Type B pancreatic cell (in vitro differentiated cells): ENCODE measurements at regions not wholly inside any gene's neighbourhood (a gene's known extent, or its start where the extent isn't known, plus 50 kb on each side); places are given as distances from the start of the nearest gene placed in this dataset.

Experiments
- DNase-seq: peaks from one replicate; pipeline ENCODE4 v3.0.0; 2021; ENCODE audit warnings: mixed read lengths; ENCODE audit not compliant: unreplicated experiment; ENCODE audit errors: extremely low spot score
- H3K27ac Mint-ChIP-seq: 2 replicates; pipeline ENCODE4 v1.8.0; 2021; ENCODE audit warnings: mild to moderate bottlenecking, mixed read lengths
- H3K27me3 Mint-ChIP-seq: 2 replicates; pipeline ENCODE4 v1.8.0; 2021; ENCODE audit warnings: mixed read lengths
- H3K36me3 Mint-ChIP-seq: 2 replicates; pipeline ENCODE4 v1.8.0; 2021; ENCODE audit warnings: mixed read lengths
- H3K4me1 Mint-ChIP-seq: one replicate; pipeline ENCODE4 v1.8.0; 2021; ENCODE audit warnings: mixed read lengths; ENCODE audit not compliant: unreplicated experiment
- H3K4me3 Mint-ChIP-seq: 2 replicates; pipeline ENCODE4 v1.8.0; 2021; ENCODE audit warnings: mild to moderate bottlenecking, mixed read lengths
- H3K9me3 Mint-ChIP-seq: 2 replicates; pipeline ENCODE4 v1.8.0; 2021; ENCODE audit warnings: mixed read lengths
- CTCF ChIP-seq: fragments of 200-600 bp; sonication (generic); conservative IDR thresholded peaks from 2 replicates; pipeline ENCODE4 v1.5.0; 2021; ENCODE audit warnings: antibody characterized with exemption, mild to moderate bottlenecking

DNA sequence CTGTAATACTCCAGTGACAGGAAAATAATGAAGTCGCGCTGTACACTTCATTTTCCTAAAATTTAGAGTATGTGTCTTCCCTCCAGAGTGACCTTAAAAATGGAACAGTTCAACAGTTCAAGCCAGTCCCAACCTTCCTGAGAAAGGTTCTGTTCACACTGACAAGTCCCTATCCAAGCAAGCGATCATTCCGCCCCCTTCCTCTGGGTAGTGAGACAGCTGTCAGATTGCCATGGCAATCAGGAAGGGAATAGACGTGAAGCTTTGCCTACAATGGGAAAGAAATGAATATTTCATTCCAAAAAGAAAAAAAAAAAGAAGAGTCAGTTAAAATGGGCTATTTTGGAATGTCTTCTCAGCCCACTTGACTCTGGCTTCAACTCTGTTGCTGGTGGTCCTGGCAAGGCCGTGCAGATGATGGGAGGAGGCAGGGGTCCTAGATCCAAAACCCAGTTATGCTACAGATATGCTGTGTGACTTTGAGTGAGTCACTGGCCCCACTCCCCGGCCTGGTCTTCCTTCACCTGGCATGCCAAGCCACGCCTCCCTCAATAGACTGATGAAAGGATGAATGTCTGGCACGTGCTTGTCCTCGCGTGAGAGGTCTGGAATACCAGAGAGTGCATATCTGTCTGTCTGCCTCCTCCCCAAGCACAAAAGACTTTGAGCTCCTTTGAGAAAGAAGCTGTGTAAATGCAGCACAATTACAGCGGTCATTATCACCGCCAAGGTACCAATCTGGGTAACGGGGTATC is 165.8 kb upstream of the WWC1 start:
- no peak for DNase-seq
- Mint-ChIP-seq H3K4me1 (peaks cover 17% of the 10 kb centered on the region), H3K4me3 (no peak overlapping the region), H3K36me3 (no peaks in the 10 kb centered on the region), H3K27me3 (peaks cover 9% of the 10 kb centered on the region), H3K27ac (no peak overlapping the region), H3K9me3 (peaks cover 3% of the 10 kb centered on the region)
- no peak for TF ChIP-seq CTCF

- Mint-ChIP-seq H3K27me3 (peaks cover 9% of the 10 kb centered on the region), H3K9me3 (peaks cover 3% of the 10 kb centered on the region), H3K27ac (no peak overlapping the region), H3K4me1 (peaks cover 16% of the 10 kb centered on the region), H3K4me3 (no peak overlapping the region), H3K36me3 (no peaks in the 10 kb centered on the region)
- no peak for DNase-seq
- no peak for TF ChIP-seq CTCF
These were observed 164.8 kb upstream of the WWC1 start for GRCh38 chr5:168126606-168127005.

- Mint-ChIP-seq H3K27me3 (peaks cover 16% of the 10 kb centered on the region), H3K9me3 (peaks cover 3% of the 10 kb centered on the region), H3K4me3 (no peak overlapping the region), H3K27ac (no peak overlapping the region), H3K36me3 (no peaks in the 10 kb centered on the region), H3K4me1 (peaks cover 16% of the 10 kb centered on the region)
- no peak for DNase-seq
- no peak for TF ChIP-seq CTCF
These were observed 163.3 kb upstream of the WWC1 start for GRCh38 chr5:168128111-168128510.

DNA sequence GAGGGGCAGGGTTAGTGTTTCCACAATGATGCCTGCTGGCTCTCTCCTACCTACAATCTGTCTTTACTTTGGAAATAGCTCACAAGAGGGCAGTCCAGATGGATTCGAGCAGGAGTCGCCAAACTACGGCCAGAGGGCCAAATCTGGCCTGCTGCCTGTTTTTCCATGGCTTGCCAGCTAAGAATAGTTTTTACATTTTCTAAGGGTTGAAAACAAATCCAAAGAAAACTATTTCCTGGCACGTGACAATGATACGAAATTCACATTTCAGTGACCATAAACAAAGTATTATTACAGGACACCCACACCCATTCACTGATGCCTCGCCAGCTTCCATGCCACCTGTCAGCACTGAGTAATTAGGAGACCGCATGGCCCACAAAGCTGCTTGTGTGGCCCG is 162.9 kb upstream of the WWC1 start:
- Mint-ChIP-seq H3K4me1 (peaks cover 16% of the 10 kb centered on the region), H3K27ac (no peak overlapping the region), H3K4me3 (no peak overlapping the region), H3K27me3 (peaks cover 16% of the 10 kb centered on the region), H3K9me3 (peaks cover 3% of the 10 kb centered on the region), H3K36me3 (no peaks in the 10 kb centered on the region)
- no peak for DNase-seq
- TF ChIP-seq CTCF = no peak

DNA sequence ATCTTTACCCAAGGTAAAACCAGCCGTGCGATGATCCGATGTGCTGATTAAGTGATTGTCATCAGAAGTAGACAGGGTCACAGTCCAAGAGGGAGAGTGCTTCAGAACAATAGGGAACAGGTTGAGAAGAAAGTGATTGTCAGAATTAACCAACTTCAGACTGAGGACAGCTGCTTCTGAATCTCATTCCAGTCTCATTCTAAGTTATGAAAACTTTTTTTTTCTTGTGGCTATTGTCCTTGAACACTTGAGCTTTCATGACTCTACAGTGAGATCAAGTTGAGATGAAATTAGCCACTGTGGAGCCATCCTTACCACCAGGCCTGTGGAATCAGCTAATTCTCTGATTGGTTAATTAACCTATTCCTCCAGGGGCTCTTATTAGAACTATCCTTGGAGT is 159.9 kb upstream of the WWC1 start:
- DNase-seq = no peak
- H3K27ac Mint-ChIP-seq = no peak overlapping the region
- H3K9me3 Mint-ChIP-seq = no peaks in the 10 kb centered on the region
- no peak for TF ChIP-seq CTCF
- H3K36me3 Mint-ChIP-seq = no peaks in the 10 kb centered on the region
- peaks cover 16% of the 10 kb centered on the region for H3K4me1 Mint-ChIP-seq
- no peak overlapping the region for H3K4me3 Mint-ChIP-seq
- H3K27me3 Mint-ChIP-seq = peaks cover 14% of the 10 kb centered on the region
